NCI-H128 (cell line): ENCODE measurements at regions not wholly inside any gene's neighbourhood (a gene's known extent, or its start where the extent isn't known, plus 50 kb on each side); places are given as distances from the start of the nearest gene placed in this dataset.
"Not testable (repeated sequence)": the region's sequence is repeated elsewhere in the genome, so short reads cannot be mapped to it uniquely, and the experiment has no call there.

Source experiments
- DNase-seq: peaks from one replicate; lab custom pipeline; 2025; ENCODE audit not compliant: unreplicated experiment; lab: John Stamatoyannopoulos, UW

GRCh38 chr5:117741655-117742206 is 1167.1 kb upstream of the SEMA6A start:
- DNase-seq = no peak

- DNase-seq = no peak
Measured at GRCh38 chr5:117740268-117740667, 1165.6 kb upstream of the SEMA6A start.

- DNase-seq = no peak
Measured at GRCh38 chr5:117738571-117738970, 1163.9 kb upstream of the SEMA6A start.

DNA sequence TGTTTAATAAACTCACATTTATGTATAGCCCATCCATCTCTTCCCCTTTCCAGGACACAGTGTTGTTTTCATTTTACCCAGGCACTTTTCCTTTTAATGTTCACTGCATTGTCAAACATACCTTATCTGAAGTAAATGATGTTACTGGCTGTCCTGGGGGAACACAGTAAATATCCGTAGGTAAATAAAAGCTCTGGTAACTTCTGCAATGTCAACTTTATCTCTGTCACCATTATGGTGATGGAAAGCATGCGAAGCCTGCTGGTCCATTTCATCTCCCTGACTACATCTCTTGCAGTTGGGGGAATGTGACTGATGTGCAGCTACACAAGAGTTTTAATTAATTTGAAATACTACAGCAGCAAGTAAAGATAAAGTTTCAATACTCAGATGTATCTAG is 1162.1 kb upstream of the SEMA6A start:
- no peak for DNase-seq

GRCh38 chr5:117734056-117734455 is 1159.4 kb upstream of the SEMA6A start:
- DNase-seq = no peak

GRCh38 chr5:117733051-117733450 is 1158.4 kb upstream of the SEMA6A start:
- no peak for DNase-seq

GRCh38 chr5:117732264-117732663 is 1157.6 kb upstream of the SEMA6A start:
- DNase-seq = no peak

- DNase-seq = no peak
Measured at GRCh38 chr5:117731446-117731845, 1156.8 kb upstream of the SEMA6A start.

GRCh38 chr5:117720784-117721183 is 1146.2 kb upstream of the SEMA6A start:
- DNase-seq = not testable (repeated sequence)

DNA sequence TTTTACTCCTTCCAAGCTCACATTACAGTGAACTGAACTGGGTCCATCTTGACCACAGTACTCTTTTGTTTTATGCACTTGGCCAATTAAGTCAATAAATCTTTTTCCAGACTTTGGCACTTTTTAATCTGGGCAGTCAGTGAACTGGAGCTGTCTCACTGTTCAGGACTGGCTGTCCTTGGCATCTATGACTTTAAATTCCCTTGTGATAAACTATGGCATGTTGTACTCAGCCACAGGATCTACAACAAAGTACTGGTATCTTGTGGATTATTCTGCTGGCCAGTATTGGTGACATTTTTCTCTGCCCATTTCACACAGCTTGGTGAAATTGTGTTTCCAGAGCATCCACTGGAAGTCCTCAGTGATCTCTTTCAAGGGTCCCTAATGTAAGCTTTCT is 1144.8 kb upstream of the SEMA6A start:
- no peak for DNase-seq

- no peak for DNase-seq
Measured at GRCh38 chr5:117713585-117714198, 1139.1 kb upstream of the SEMA6A start.

DNA sequence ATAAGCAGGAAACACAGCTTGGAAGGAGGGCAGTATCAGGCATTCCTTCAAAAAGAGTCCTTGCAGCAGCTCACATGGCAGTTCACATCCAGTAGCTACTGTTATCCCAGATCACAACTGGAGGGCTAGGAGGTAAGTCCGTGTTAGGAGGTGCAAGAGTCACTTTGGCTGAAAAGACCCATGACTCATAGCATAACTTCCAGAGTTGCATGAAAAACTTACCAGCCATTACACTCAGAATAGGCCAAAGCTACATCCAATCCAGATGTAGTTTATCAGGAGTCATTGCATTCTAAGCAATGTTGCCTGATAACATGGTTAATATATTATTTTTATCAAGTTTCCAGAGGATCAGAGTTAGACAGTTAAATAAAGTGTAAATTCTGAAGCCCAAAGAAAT is 1126.4 kb upstream of the SEMA6A start:
- no peak for DNase-seq

- no peak for DNase-seq
Measured at GRCh38 chr5:117692606-117693005, 1118.0 kb upstream of the SEMA6A start.

DNA sequence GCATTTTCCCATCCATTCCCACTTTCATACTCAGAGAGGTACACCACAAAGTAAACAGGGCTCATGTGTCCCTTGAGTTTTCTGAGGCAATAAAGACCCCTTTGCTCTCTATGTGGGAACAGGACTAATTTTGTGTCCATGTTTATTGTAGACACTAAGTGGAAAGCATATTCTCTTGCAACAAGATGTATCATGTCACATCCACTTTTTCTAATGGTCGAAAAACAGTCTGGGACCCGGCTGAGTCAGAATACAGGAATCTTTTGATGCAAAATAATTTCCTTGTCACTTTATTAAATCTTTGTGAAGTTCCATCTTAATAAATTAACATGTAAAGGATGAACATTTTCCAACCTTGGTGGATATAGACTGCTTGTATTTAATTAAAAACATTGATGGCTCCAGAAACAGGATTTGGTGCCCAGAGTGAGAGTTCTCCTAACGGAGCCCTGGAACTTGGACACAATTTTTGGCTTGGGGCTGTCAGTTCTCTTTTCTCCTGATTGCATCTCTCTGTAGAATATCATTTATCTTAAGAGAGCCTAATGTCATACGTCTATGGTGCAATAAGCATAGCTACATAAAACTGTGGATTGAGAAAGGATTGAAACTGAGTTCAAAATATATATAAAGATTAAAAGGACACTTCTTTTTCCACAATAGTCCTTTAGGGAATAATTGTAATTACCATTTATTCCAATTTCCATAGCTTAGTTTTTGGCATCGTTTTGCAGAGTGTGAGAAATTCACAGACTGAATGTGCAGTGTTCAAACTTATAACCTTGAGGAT is 1116.7 kb upstream of the SEMA6A start:
- DNase-seq = no peak

GRCh38 chr5:117690612-117691011 is 1116.0 kb upstream of the SEMA6A start:
- DNase-seq = no peak

- DNase-seq = no peak
Measured at GRCh38 chr5:117686926-117687325, 1112.3 kb upstream of the SEMA6A start.

DNA sequence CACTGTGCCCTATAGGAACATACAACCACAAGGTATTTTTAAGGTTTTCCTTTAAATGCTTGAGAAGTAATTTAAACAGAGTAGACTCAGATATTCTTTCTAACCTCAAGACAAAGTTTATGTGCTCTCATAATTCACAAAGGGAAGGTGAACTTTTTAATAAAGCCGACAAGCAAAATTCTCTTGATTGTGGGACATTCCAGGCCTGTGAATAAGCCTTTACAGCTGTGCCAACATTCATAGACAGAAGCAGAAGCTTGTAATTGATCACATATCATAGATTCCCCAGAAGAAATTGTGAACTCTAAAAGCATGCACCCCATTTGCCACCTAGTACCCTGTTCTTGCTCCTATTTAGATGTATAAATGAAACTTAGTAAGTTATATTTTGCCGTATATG is 1107.8 kb upstream of the SEMA6A start:
- no peak for DNase-seq

DNA sequence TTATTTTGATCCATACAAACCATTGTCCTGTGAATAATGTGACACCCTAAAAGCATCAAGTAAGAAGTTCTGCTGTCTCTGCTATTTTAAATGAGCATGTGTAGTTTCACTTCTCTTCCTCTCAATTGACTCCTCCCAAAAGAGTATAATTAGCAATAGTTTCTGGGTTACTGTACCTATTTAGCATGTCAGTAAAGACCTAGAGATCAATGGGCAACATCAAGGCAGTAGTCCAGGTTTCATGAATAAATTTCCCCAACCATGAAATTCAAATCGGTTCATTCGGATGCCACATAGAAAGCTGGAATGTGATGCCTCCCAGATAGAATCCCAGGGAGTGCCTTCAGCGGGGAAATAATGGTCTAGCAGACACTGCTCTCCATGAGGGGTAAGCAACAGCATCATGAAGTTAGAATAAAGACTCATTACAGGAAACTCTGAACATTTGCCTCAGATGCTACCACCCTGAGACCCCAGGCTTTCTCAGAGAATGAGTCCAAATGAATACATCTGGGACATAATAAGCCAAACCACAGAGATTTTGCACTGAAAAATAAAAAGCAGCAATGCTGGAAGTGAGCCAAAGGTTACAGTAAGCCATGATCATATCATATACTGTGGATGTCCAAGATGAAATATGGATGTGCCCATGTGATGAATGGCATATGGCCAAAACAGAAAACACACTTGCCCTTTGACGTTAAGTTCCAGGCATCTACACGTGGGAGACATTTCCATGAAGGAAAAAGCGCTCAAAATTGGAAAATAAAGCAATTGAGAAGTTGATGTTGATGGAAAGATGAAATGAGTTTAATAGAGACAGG is 1107.0 kb upstream of the SEMA6A start:
- DNase-seq = no peak

DNA sequence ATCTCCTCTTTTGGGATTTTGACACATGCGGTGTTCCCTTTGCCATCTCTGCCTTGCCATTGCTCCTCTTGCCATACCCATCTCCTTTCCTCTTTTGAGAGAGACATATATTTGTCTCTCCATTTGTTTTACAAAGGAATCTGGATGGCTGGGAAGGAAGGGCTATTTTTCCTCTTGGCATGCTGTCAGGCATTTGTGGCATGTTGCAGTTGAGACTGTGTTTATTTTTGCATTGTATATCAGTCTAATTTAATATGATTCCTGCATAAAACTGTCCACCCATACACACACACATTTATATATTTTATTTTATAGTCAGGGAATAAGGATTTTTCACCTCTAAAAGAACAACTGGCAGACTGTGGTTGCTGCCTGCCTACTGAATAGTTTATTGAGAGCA is 1105.8 kb upstream of the SEMA6A start:
- no peak for DNase-seq

DNA sequence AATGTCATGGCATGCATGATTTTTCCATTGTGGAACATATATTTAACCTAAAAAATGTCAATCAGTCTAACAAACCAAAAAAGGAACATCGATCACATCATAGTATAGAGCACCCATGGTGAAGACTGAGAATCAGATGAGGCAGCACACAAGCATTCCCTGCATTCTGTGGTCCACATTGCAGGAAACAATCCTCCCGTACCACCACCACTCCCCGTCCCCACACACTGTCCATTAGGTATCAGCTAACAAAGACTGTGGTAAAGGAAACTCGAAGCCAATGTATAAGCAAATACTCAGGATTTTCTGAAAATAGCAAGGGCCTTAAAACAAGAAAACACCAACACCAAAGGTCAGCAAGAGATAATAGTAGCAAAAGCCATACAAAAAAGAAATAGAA is 1104.4 kb upstream of the SEMA6A start:
- DNase-seq = no peak

DNA sequence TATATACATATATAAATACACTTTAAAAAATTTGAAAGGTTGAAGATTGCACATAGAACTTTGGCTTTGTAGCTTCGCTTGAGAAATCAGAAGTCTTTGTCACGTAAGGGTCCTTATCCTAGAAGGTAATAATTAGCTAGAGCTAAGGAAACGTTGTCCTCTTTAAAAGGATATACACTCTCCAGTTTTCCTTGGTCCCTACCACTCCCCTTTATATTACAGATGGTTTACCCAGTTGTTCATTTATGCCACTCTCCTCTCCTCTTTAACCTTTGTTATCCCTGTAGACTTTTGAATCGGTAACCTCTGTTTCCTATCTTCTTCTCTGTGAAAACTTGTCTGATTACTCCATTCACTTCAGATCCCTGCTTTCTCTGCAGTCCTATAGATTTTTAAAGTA is 1101.0 kb upstream of the SEMA6A start:
- DNase-seq = no peak

DNA sequence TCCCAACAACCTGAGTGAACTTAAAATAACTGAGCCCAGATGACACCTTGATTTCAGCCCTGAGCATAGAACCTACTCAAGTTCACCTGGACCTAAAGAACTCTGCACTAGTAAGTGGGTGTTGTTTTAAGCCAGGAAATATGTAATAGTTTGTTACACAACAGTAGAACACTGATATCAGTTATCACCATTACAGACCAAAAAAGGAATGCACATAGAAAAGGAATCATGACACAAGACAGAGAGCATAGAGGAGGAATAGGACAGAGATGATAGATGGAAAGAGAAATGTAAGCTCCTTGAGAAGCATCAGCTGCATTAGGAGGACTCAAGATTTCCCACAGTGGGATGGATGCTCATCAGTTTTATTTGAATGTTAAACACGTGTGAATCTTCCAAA is 1096.9 kb upstream of the SEMA6A start:
- DNase-seq = no peak
